HG03378 (cell line): ENCODE measurements at regions not wholly inside any gene's neighbourhood (a gene's known extent, or its start where the extent isn't known, plus 50 kb on each side); places are given as distances from the start of the nearest gene placed in this dataset.

Source experiments
- ATAC-seq: cut with Tn5 transposase; IDR thresholded peaks from one replicate; pipeline ENCODE4 v1.9.1; 2021; ENCODE audit warnings: mild to moderate bottlenecking, moderate library complexity; ENCODE audit not compliant: unreplicated experiment

GRCh38 chr5:29995154-29995553 is 1198.3 kb upstream of the CDH6 start:
- no peak for ATAC-seq

GRCh38 chr5:29994519-29994918 is 1199.0 kb upstream of the CDH6 start:
- no peak for ATAC-seq

GRCh38 chr5:29993286-29993685 is 1200.2 kb upstream of the CDH6 start:
- ATAC-seq = no peak

GRCh38 chr5:29992248-29992647 is 1201.2 kb upstream of the CDH6 start:
- ATAC-seq = no peak

- no peak for ATAC-seq
Observed at GRCh38 chr5:29990681-29991080, 1202.8 kb upstream of the CDH6 start.

- no peak for ATAC-seq
Observed at GRCh38 chr5:29984156-29984540, 1209.3 kb upstream of the CDH6 start.

- ATAC-seq = no peak
Observed at GRCh38 chr5:29983528-29984155, 1209.8 kb upstream of the CDH6 start.

GRCh38 chr5:29982457-29982856 is 1211.0 kb upstream of the CDH6 start:
- no peak for ATAC-seq

- ATAC-seq = no peak
Observed at GRCh38 chr5:29972597-29972996, 1220.9 kb upstream of the CDH6 start.

GRCh38 chr5:29963956-29964355 is 1229.5 kb upstream of the CDH6 start:
- no peak for ATAC-seq

GRCh38 chr5:29960323-29960722 is 1233.2 kb upstream of the CDH6 start:
- ATAC-seq = no peak

GRCh38 chr5:29950416-29951145 is 1242.9 kb upstream of the CDH6 start:
- no peak for ATAC-seq

GRCh38 chr5:29949301-29949872 is 1244.1 kb upstream of the CDH6 start:
- ATAC-seq = no peak

GRCh38 chr5:29944327-29944726 is 1249.2 kb upstream of the CDH6 start:
- no peak for ATAC-seq

GRCh38 chr5:29942089-29942488 is 1251.4 kb upstream of the CDH6 start:
- no peak for ATAC-seq

GRCh38 chr5:29939988-29940387 is 1253.5 kb upstream of the CDH6 start:
- ATAC-seq = no peak

- ATAC-seq = no peak
Observed at GRCh38 chr5:29935371-29935770, 1258.1 kb upstream of the CDH6 start.

- ATAC-seq = no peak
Observed at GRCh38 chr5:29930316-29930715, 1263.2 kb upstream of the CDH6 start.

- ATAC-seq = no peak
Observed at GRCh38 chr5:29924107-29924506, 1269.4 kb upstream of the CDH6 start.

- ATAC-seq = no peak
Observed at GRCh38 chr5:29905626-29906353, 1287.7 kb upstream of the CDH6 start.

GRCh38 chr5:29902859-29903258 is 1290.6 kb upstream of the CDH6 start:
- ATAC-seq = no peak

GRCh38 chr5:29899583-29899982 is 1293.9 kb upstream of the CDH6 start:
- ATAC-seq = no peak
